HTR-8/SVneo (cell line): ENCODE measurements at regions not wholly inside any gene's neighbourhood (a gene's known extent, or its start where the extent isn't known, plus 50 kb on each side); places are given as distances from the start of the nearest gene placed in this dataset.

Source experiments
- DNase-seq: peaks from one replicate; pipeline ENCODE4 v3.0.0; 2011; ENCODE audit warnings: low spot score, mixed read lengths; ENCODE audit not compliant: insufficient read length
- FAIRE-seq: peaks from 2 replicates; lab custom pipeline; 2011; peaks lifted over from hg19 to GRCh38; lab: Jason Lieb, UNC

DNA sequence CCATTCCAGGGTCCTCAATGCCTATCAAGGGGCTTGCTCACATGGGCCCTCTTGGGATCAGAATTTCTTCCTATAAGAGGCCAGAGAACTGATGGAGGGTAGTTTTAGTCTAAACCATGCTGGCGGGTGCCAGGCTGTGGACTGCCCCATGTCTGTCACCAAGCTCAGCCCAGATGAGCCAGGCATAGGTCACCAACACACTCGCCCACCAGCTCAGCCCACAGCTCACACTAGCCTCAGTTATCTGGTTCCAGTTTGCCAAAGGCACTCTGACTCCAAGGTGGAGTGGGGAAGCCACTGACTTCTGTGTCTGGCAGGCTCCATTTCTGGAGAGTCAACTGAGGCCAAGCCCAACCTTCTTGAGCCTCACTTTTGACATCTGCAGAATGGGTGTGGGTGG, 50.7 kb upstream of the INSYN1 start:
- DNase-seq (no peak), FAIRE-seq (no peak)

GRCh38 chr15:73805504-73806089, 52.4 kb upstream of the INSYN1 start:
- FAIRE-seq (no peak), DNase-seq (no peak)

DNA sequence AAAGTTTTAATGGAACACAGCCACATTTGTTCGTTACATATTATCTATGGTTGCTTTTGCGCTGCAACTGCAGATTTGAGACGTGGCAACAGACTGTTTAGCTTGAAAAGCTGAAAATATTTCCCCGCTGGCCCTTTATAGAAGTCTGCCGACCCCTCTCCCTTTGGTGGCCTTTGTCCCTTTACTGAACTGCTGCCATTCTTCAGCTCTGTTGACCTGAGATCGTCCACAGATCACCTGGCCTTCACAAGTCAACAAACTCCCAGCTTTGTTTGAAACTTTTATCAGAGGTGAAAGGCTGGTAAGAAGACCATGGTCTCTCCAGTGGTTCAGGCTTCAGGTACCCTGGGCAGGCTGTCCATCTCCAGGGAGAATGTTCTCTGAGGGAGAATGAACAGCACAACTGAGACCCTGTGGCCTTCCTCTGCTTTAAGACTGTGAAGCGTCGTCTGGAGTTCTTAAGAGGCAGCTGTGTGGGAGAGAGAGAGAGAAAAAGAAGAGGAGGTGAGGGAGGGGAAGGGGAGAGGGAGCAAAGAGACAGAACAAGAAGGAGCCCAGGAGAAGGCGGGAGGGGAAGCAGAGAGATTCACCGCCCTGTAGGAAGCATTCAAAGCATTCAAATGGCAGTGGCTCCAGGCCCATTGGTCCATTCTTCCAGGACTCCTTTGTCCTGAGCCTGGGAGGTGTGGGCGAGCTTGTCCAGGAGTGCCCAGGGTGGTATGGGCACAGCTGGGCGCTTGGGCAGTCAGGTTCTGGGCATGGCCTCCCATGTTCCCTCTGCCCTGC, 53.7 kb upstream of the INSYN1 start:
- DNase-seq (no peak), FAIRE-seq (no peak)

DNA sequence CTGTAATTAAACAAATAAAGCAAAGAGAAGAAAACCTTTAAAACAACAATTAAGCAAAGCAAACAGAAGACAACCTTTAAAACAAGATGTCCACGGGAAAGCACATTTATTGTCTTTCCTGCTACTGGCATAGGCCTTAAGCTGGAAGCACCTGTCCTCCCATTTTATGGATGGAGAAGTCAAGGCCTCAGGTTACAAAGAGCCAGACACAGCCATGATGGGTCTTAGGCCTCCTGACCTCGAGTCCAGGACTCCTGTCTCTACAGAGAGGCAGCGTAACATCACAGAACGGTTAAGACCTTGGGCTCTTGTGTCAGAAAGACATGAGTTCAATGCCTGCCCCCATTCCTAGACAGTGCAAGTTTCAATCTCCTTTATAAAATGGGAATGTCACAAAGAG, 54.7 kb upstream of the INSYN1 start:
- FAIRE-seq (no peak), DNase-seq (no peak)

DNA sequence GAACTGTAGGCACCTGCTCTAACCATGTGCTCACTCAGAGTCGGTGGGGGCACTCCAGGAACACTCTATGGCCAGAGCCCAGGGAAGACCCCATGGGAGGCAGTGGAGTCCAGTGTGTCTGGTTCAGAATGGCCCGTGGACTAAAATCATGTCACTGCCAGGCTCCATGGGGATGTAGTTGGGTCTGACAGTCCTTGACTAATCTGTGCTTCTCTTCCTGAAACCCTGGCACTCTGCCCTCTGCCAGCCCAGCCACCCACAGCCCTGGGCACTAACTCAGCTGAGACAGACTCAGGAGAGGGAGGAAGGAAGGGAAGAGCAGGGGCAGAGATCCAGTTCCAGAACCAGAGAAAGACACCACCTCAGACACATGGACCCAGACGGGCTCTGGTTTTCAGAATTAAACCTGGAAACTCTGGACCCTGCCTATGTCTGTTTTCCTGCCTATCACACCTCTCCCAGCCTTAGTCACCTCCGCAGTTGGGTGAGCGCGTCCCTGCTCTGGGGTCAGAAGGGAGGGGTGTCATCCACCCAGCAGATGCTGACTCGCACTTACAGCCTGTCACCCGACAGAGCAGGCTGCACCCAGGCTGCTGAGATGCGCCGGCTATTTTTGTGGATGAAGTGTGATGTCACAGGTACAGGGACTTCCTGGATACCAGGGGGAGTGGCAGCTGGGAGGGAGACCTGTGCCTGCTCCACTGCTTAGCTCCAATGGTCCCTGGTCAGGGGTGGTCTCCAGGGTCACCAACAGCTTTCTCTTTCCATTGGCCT, 56.8 kb upstream of the INSYN1 start:
- FAIRE-seq (no peak), DNase-seq (no peak)

GRCh38 chr15:73812806-73813465, 59.8 kb upstream of the INSYN1 start:
- no peak for FAIRE-seq
- no peak for DNase-seq

DNA sequence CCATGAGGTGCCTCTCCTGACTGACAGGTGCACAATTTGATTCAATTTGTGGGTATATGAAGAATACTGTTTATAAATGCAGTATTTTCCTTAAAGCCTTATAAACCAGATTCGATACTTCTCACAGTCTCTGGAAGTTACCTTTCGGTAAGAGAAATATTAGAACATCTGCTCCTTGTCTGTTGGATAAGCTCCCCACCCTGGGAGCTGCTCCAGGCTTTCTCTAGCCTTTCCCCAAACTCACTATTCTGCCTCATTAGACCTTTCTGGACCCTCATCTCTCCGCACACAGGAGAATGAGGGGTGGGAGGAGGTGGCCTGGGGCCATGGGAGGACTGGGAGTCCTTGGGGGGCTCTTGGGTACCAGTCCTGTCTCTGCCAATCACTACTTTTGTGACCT, 59.8 kb upstream of the TBC1D21 start:
- DNase-seq (no peak), FAIRE-seq (no peak)

GRCh38 chr15:73818308-73818985, 54.9 kb upstream of the TBC1D21 start:
- FAIRE-seq (no peak), DNase-seq (no peak)

DNA sequence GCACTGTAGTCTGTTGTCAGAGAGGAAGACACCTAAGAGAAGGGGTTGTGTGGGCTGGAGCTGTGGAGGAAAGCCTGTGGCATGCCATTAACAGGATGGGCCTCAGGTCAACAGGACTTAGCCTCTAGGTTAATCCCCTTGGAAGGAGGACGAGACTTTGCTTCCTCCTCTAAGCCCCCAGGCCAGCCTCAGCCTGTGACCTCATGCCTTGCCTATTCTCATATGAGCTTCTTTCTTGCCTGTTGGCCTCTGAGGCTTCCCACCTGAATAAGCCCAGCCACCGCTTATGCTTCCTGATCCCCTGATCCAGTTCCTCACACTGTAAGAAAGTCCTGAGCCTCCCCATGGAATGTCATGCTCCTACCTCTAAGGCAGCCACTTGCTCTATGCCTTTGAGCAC, 52.2 kb upstream of the TBC1D21 start:
- FAIRE-seq (no peak), DNase-seq (no peak)

- DNase-seq (peak; percentile 21), FAIRE-seq (no peak)
These were observed 50.4 kb upstream of the TBC1D21 start for GRCh38 chr15:73822998-73823397.
